ENCODE measurements at regions not wholly inside any gene's neighbourhood (a gene's known extent, or its start where the extent isn't known, plus 50 kb on each side); places are given as distances from the start of the nearest gene placed in this dataset.

DNA sequence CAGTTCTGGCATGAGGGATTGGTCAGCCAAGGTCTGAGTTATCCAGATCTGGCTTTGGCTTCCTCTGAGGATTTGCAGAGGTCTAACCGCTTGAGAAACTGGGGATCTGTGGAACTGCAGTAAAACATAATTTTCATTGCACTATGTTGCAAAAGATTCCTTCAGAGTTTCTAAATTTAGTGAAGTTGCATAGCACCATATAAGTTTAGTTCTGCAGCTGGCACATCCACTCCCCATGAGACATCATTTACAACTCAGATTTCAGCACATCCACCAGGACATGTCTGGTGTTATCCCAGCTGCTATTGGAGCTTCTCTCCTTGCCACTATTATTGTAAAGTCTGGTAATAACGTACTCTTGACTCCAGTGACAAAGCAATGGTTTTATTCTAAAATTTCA is 181.5 kb downstream of the CWF19L2 start:
- TF ChIP-seq EZH2phosphoT487 (IDR thresholded peaks at IDR 0.05; ENCODE audit: insufficient read depth, low read depth) (no peak), EZH2 (IDR thresholded peaks at IDR 0.05; ENCODE audit: insufficient read depth, poor library complexity, severe bottlenecking) (no peak)
